Stimulated activated CD8-positive, alpha-beta memory T cell treated with anti-CD3 and anti-CD28 coated beads, Interleukin-4, amount 100 ng/mL, for 24 hours (primary cell): ENCODE measurements at regions not wholly inside any gene's neighbourhood (a gene's known extent, or its start where the extent isn't known, plus 50 kb on each side); places are given as distances from the start of the nearest gene placed in this dataset.
"Not testable (repeated sequence)": the region's sequence is repeated elsewhere in the genome, so short reads cannot be mapped to it uniquely, and the experiment has no call there.

ENCODE experiments used
- DNase-seq: peaks from one replicate; pipeline ENCODE4 v3.0.0-alpha.2; 2020; ENCODE audit warnings: low read depth

DNA sequence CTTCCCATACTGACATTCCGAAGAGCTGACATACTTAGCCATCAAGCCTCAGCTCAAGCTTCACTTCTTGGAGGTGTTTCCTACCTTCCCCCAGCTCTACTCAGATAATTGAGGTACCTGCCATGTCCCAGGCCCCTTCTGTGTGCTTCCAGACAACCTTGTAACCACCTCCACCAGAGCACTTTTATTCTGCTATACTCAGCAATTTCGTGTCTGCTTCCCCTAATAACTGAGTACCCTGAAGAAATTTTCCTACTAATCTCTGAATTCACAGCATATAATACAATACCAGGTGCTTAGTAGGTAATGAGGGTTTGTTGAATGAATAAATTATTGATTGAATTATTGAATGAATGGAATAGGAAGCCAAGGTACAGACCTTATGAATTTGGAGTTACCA is 605.5 kb downstream of the MID1IP1 start:
- DNase-seq: no peak

DNA sequence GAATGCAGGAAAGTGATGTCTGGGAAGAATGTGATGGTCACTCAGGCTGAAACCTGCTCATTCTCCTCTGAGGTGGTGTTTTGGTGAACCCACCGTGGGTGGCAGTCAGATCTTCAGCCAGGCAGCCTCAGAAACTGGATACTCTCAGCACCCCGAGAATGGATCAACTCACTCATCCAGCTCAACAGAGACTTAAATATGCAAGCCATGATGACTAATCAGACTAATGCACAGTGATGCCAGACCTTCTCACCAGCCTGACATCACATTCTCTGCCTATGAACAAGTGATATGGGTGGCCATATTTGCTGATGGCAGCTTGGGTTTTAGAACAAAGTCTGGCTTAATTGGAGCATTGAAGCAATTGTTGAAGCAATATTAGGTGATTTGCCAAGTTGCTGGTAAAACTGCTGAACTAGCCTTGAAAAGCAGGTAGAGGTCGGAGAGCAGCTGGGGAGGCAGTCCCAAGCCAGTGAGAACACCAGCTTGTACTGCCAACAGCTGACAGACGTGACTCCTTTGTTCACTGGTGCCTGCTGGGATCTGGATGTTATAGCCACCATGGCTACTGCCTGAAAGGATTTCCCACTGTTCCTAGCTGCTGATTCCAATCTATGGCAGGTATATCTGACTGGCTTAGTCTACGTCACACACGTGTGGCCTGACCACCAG is 608.1 kb downstream of the MID1IP1 start:
- DNase-seq: no peak

DNA sequence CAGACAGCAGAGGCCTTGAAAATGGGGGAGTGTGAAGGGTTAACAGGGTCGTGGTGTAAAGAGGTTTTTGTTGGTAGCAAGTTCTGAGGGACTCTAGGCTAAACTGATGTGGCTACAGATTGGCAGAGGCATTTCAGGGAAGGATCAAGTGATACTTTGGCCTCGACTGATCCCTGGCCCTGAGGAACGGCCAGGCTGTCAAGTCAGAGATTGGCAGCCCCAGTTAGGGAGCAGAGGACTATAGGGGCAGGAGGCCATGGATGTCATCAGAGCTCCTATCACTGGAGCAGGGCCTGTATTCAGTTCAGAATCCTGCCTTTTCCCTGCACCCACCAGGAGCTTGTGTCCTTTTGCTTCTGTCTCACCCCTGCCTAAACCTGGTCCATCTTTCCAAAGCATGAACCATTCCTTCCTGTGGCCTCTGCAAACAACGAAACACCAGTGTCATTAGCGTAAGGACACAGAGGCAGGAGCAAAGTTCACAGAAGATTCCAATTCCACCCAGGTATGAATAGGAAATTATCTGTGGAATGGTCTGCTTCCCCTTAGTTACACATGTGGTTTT is 613.1 kb downstream of the MID1IP1 start:
- DNase-seq: no peak

DNA sequence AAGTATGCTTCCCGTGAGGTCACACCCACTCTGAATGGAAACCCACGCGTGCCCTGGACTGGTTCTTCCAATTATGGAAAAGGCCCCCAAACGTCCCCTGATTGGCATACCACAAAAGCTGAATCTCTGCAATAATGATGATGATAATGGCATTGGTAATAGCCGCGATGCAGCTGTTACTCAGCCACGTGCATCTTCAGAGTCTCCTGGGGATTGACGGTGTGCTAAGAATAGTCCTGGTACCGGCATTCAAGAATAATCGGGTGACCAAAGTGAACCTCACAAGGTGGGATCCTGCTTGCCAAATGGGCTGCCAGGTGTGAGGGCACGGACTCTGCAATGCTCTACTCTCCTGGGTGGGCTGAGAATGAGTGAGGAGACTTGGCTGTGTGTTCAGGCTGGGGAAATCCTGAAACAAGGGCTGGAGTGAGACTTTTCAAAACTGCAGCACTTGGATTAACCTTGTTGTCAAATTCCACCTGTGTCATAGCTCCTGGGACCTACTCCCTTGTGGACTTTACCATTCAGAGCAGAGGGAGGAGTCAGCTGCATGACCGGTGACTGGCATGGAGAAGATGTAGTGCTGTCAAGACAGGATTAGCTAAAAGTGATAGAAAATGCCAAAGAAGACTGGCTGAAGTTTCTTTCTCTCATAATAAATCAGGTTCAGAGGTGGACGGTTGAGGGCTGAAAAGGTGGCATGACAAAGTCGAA is 615.4 kb downstream of the MID1IP1 start:
- DNase-seq: no peak

DNA sequence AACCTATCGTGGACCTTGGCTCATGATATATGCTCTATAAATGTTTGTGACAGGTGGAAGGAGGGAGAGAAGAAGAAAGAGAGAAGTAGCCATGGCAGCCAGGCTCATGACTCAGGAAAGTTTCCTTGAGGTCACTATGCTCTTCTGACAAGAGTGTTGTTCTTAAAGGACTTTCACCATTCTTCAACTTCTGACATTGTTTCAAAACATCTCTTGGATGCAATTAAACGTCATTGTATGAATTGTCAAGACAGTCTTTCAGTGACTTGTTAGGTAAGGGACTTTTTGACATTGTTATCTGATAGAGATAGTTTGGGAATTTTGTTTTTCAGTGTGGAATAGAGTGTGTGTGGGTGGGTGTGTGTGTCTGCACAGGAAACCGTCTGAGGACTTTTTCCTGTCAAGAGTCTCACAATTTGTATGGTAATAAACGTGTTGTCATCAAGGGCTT is 617.0 kb downstream of the MID1IP1 start:
- no peak for DNase-seq

DNA sequence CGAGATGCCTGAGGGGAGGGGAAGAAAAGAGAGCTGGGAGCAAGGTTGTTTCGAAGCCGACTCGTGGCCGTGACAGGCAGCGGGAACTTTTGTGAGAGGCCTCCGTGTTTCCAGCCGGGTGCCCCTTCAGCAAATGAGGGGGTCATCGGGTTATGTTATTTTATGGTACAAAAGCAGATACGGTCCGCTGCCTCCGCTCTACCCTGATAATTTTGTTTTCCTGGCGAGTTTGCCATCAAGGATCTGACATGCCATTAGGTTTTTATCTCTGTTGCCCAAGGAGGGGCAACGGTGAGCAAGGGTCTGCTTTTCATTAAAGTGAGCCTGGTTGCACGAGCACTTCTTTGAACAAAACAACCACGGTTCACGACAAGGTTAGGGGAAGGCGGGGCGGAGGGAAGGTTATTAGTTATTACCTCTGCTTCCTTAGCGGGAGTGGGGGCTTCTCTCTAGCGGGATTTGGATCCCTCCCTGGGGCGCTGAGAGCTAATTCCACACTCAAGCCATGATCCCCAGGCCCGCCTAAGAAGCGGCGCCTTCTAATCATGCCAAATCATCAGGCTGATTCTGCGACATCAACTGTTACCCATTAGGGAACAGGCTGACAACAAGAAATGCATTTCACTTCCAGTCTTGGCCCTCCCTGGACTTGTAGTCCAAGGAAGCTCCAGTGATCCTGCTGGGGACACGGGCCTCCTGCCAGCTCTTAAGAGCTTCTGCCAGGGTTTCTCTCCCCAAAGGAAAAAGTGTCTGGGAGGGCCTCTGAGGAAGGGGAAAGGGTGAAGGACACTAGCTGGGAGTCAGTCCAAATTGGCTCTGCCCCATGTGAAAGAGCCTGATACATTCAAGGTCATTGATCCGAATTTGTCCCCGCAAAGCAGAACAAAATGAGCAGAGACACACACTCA is 617.7 kb downstream of the MID1IP1 start:
- DNase-seq: no peak

DNA sequence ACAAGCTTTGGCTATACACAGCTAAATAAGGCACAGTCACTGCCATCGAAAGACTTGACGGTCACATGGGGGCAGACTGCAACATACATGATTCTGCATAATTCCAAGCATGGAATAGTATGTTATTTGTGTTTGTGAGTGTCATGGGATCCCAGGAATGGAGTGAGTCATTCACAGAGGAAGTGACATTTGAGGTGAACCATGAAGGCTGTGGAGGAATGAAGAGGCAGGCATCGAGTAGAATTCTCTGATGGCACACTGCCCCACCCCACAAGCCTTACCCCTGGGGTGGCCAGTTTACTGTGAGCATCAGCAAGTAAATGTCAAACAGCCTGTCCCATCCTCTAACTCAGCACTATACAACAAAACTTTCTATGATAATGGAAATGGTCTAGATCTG is 619.7 kb downstream of the MID1IP1 start:
- DNase-seq: no peak

DNA sequence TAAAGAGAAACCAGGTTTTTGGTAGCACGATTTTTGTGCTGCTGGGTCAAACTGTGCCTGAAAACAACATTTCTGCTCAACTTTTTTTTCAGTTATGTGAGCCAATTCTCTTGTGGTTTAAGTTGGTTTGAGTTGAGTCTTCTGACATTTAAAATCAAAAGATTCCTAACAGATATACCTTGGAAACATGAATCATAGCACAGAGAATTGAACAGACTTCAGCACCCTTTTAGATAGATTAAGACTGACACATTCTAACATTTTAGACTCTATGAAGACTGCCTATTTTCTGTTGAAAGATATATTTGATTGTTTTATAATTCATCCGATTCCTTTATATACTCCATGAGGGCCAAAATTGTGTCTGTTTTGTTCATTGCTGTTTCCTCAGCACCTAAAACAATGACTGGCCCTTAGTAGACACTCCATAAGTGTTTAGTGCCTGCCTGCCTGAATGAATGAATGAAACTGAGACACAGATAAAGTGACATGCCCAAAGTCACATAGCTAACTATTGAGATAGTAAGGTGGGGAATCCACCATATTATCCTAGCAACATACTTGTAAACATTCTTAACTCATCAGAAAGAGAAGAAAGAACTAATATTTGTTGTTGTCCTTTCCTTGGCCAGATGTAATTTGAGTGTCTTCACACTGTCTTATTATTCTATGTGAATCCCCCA is 624.0 kb downstream of the MID1IP1 start:
- DNase-seq: no peak

DNA sequence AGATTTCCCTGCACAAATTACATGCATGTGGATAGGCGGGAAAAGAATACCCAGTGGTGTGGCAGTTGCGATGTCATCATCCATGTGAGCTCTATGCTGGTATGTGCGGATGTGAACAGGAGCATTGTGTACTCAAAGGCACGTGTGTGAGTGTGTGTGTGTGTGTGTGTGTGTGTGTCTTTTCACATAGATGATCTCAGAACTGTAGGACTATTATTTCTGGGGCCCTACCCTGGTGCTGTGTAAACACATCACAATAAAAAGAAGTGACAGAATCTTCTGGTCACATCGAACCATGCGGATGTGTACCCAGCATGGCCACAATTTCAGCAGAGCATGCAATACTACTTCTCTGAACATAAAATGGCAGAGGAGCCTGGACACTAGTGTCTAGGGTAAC is 624.8 kb downstream of the MID1IP1 start:
- no peak for DNase-seq

DNA sequence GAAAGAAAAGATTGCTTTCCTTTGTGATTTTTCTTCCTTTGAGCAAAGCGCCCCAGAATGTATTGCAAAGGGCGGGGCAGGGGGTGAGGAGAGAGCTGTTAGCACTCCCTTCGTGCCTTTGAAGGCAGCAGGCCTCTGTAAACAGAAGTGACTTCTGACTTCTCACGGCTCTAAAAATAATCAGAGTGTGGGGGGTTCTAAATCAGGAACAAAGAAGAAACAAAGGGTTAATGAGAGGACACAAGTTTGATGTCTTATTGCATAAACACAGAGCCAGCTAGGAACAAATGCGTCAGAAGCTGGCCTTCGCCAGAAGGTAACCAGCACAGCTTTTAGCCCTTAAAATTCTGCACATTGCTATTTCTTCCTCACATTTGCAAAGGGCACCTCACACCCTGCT is 626.2 kb downstream of the MID1IP1 start:
- DNase-seq: no peak

DNA sequence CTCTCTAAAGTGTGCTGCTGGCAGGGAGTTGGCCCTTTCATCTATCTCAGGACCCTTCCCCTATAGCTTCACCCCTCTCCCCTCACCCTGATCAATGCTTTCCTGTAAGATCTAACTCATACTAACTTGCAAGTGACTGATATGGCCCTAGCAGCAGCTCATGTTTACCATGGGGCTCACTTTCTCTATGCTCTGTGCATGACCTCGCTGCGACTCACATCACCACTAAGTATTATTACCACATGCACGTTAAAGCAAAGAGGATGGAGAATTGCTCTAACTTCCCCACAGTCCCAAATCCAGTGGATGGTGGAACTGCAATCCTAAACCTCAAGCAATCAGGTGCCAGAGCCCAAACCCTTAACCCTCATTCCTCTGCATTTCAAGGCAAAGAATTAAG is 626.6 kb downstream of the MID1IP1 start:
- no peak for DNase-seq

DNA sequence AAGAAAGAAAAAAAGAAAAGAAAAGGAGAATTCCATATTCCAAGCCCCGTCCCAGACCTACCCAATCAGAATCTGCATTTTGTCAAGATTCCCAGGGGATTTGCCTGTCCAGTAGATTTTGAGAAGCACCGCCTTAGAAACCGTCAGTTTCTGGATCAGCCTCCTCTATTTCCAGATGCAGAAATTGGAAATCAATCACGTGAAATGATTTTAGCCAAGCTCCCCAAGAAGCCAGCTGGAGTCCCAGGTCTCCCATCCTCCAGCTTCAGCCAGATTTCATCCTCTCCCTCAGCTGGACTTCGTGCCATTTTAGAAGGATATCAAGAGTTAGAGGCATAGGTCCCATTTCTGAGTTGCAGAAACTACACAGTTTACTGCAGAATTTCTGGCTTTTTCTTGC is 629.3 kb downstream of the MID1IP1 start:
- no peak for DNase-seq

DNA sequence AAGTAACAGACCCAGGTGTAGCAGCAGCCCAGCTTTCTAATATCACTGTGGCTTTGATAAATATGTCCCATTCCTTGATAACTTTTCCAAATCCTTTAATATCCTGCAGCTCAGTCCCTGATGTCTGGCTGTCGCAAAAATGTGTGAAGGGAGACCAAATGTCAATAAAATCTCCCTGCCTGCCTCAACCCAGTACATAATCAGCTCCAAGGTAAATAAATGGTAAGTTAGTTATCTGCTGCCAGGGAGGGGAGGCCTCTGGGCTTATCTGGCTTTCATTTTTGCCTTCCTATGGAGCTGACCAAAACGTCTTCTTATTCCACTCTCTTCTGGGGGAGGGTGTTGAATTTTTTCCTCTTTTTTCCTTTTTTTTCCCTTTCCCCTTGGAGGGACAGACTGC is 630.6 kb downstream of the MID1IP1 start:
- DNase-seq: no peak

DNA sequence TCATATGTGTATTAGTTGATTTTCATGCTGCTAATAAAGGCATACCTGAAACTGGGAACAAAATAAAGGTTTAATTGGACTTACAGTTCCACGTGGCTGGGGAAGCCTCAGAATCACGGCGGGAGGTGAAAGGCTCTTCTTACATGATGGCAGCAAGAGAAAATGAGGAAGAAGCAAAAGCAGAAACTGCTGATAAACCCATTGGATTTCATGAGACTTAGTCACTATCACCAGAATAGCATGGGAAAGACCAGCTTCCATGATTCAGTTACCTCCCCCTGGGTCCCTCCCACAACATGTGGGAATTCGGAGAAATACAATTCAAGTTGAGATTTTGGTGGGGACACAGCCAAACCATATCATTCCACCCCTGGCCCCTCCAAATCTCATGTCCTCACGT is 633.4 kb downstream of the MID1IP1 start:
- not testable (repeated sequence) for DNase-seq

DNA sequence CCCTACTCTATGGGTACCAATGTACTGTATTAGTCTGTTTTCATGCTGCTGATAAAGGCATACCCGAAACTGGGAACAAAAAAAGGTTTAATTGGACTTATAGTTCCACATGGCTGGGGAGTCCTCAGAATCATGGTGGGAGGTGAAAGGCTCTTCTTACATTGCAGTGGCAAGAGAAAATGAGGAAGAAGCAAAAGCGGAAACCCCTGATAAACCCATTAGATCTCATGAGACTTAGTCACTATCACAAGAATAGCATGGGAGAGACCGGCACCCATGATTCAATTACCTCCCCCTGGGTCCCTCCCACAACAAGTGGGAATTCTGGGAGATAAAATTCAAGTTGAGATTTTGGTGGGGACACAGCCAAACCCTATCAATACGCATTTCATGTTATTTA is 635.3 kb downstream of the MID1IP1 start:
- not testable (repeated sequence) for DNase-seq

DNA sequence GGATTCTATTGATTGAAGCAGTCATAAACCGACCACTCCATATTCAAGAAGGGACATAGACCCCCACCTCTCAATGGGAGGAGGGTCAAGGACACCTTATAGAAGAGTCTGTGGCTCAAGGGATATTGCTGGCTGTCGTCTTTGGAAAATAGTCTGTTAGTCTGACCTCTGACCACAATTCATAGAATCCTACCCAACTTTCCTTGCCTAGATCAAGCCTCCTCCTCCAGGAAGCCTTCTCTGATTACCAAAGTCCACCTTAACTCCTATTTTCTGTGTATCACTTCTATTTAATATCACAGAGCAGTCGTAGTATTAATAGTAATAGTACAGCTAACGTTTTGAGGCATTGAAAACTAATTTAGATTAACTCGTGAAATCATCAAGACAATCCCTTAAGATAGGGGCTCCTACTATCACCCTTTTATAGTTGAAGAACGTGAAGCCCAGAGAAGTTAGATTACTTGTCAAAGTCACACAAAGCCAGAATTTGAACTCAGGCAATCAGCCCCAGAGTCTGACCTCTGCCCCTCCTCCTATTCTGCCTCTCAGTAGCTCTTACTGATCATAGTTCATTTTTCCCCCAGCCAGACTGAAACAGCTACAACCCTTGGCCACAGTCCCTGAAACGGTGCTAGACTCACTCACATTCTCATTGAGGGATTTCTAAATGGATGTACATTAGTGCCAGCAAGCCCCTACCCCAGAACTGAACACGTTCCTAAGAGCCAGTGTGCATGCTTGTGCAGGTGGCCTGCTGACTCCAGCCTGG is 636.6 kb downstream of the MID1IP1 start:
- no peak for DNase-seq

DNA sequence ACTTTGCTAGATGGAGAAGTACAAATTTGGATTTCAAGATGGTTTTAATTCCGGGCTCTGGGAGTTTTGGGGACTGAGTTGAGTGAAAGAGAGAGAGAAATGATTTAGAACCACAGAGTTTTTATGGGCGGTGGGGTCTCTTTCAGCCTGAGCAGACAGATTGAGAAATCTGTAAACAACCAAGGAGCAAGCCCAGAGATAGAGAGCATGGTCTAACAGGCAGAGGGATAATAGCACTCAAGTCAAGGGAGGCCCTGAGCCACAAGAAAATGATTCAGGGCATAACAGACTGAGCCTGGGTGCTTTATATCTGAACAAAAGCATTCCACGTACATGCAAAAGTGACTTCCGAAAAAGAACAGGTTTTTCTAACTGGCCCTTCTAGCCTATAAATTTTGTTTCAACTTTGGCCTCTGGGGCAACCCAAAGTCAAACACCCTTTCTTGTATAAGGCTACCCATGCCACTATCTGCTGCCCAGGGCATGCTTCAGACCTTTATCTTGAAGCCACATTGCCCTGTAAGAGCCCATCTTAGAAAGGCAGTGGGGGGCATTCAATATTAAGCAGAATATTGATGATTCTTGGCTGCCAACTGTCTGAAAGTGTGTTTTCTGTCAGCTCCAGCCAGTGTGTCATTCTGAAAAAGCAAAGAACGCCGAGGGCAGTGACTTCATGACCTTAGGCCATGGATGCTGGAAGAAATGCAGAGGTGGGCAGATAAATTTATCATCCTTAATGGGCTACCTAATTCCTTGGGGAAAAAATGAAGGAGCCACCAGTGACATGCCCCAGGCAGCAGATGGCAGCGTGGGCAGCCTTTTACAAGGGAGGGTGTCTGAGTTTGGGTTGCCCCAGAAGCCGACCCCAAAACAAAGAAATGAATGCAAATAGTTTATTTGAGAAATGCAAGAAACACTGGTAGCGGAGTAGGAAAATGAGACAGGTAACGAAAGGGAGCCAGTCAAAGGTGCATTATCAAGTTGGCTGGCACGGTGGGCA is 637.6 kb downstream of the MID1IP1 start:
- DNase-seq: no peak

DNA sequence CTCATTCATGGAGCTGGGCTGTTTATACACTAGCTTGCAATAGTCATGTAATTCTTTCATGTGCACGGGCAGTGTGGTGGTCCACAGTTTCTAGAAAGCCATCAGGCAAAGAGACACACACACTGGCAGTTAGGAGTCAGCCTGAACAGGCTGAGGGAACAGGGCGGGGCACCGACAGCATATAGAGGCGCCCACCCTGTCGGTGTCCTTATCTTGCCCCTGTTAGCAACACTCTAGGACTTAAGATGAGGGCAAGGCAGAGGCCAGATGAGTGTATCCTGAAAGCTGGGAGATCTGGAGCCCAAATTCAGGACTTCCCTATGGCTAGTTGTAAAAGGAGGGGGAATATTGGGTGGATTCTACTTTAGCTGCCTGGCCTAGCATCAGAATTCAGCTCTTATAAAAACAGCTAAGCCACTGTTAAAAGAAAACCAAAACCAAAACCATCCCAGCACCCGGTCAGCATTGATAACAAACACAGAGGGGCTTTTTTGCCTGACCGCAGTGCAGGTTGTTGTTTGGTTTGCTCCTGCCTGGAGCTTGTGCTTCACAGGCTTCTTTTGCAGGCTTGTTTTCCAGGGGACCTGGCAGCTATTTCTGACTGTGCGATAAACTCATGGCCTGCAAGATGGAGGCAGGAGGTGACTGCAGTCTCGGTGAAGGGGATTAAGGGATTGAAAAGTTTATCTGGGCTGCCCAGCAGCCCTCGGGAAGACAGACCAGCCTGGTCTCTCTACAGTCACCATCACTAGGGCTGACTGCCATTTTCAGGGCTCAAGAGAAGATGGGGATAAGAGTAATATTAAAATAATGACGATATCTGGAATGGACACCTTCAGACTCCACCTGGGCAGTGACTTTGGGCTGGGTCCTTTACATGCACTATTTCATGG is 638.9 kb downstream of the MID1IP1 start:
- no peak for DNase-seq

DNA sequence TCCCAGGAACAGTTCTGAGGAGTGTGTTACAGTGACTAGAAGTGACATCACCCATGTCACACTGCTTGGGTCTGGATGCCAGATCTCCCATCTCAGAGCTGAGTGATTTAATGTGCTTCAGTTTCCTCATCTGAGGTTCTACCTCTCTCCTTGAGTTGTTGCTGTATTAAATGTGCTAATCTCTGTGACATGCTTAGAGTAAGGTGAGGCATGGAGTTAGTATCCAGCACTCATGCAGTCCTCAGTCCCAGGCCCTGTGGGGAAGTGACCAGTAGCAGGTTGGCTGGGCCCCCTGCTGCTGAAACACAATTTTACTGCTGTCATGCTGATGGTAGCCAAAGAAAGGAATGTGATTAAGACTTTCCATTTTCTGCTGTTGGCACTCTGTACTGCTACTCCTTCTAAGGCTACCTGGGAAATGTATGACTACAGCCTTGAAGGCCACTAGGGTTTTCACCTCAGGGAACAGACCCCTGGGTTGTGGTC is 639.6 kb downstream of the MID1IP1 start:
- DNase-seq: no peak
